H1 (cell line): ENCODE measurements at regions not wholly inside any gene's neighbourhood (a gene's known extent, or its start where the extent isn't known, plus 50 kb on each side); places are given as distances from the start of the nearest gene placed in this dataset.

Experiments
- CTCF ChIA-PET: fragments of 300-600 bp; sonication (Branson Sonifier 250); formaldehyde crosslinking; loops from one replicate; lab custom pipeline; 2021; ENCODE audit not compliant: partially characterized antibody; lab: Charles Lee
- POLR2A ChIA-PET: fragments of 300-600 bp; sonication (Branson Sonifier 250); formaldehyde crosslinking; loops from one replicate; lab custom pipeline; 2021; ENCODE audit warnings: inconsistent platforms; ENCODE audit not compliant: partially characterized antibody; lab: Charles Lee
- DNase-seq, 2 experiments: peaks; one replicate each; pipeline versions ENCODE4 v3.0.0 to v3.0.0-alpha.2; 2010 to 2022; ENCODE audit warnings: low spot score in 2 of 2, low read depth in 1 of 2, mixed read lengths in 1 of 2
- FAIRE-seq: peaks from 2 replicates; lab custom pipeline; 2011; peaks lifted over from hg19 to GRCh38; lab: Jason Lieb, UNC
- H2AFZ ChIP-seq: 2 replicates; pipeline ENCODE4 v1.8.1; 2012; ENCODE audit warnings: low read length, inconsistent platforms
- H2AK5ac ChIP-seq: 2 replicates; pipeline ENCODE4 v1.6.1; 2013; ENCODE audit warnings: low read depth, low read length
- H2BK120ac ChIP-seq: replicated peaks from 2 replicates; pipeline ENCODE3; 2013; ENCODE audit warnings: low read depth, low read length, inconsistent platforms
- H2BK12ac ChIP-seq: 2 replicates; pipeline ENCODE4 v1.6.1; 2013; ENCODE audit warnings: low read depth, low read length
- H2BK15ac ChIP-seq: 2 replicates; pipeline ENCODE4 v1.6.1; 2013; ENCODE audit warnings: low read length
- H2BK20ac ChIP-seq: 2 replicates; pipeline ENCODE4 v1.6.1; 2013; ENCODE audit warnings: low read length
- H2BK5ac ChIP-seq: 2 replicates; pipeline ENCODE4 v1.6.1; 2013; ENCODE audit warnings: low read depth, low read length
- H3K14ac ChIP-seq: 2 replicates; pipeline ENCODE4 v1.6.1; 2013; ENCODE audit warnings: inconsistent platforms; ENCODE audit not compliant: insufficient read length
- H3K18ac ChIP-seq: 2 replicates; pipeline ENCODE4 v1.6.1; 2013; ENCODE audit warnings: low read length; ENCODE audit errors: extremely low read depth
- H3K23ac ChIP-seq: 2 replicates; pipeline ENCODE4 v1.6.1; 2013; ENCODE audit warnings: inconsistent platforms; ENCODE audit not compliant: insufficient read length
- H3K23me2 ChIP-seq: 2 replicates; pipeline ENCODE4 v1.6.1; 2013; ENCODE audit warnings: low read depth, low read length
- H3K27ac ChIP-seq: 2 replicates; pipeline ENCODE4 v1.6.1; 2011; ENCODE audit warnings: low read depth, low read length, inconsistent platforms
- H3K27me3 ChIP-seq, 4 experiments: replicated peaks in 1 of 4; 1 replicate in 1 of 4; 2 replicates in 3 of 4; pipeline versions ENCODE4 v1.6.1 to v1.8.1; 2011 to 2013; ENCODE audit warnings: low read length in 3 of 4, mild to moderate bottlenecking in 3 of 4, inconsistent platforms in 2 of 4, mixed read lengths in 2 of 4, moderate library complexity in 1 of 4; ENCODE audit not compliant: control insufficient read depth in 3 of 4, insufficient read depth in 3 of 4; ENCODE audit errors: extremely low read depth in 1 of 4
- H3K36me3 ChIP-seq, 4 experiments: 2 replicates each; pipeline versions ENCODE4 v1.6.1 to v1.8.1; 2011 to 2013; ENCODE audit warnings: mild to moderate bottlenecking in 4 of 4, low read length in 3 of 4, moderate library complexity in 2 of 4, control low read depth in 1 of 4, inconsistent platforms in 1 of 4; ENCODE audit not compliant: insufficient read depth in 4 of 4, control insufficient read depth in 2 of 4
- H3K4ac ChIP-seq: replicated peaks from 2 replicates; pipeline ENCODE3; 2013; ENCODE audit warnings: low read length, low read depth, mixed read lengths, inconsistent platforms; ENCODE audit not compliant: insufficient read length
- H3K4me1 ChIP-seq, 4 experiments: replicated peaks in 1 of 4; 1 replicate in 1 of 4; 2 replicates in 3 of 4; pipeline versions ENCODE4 v1.6.1 to v1.8.1; 2011 to 2013; ENCODE audit warnings: low read length in 3 of 4, inconsistent platforms in 2 of 4, mixed read lengths in 1 of 4; ENCODE audit not compliant: insufficient read depth in 4 of 4, control insufficient read depth in 3 of 4
- H3K4me2 ChIP-seq, 2 experiments: 2 replicates each; pipeline versions ENCODE4 v1.6.1 to v1.8.1; 2011 to 2013; ENCODE audit warnings: low read depth in 2 of 2, low read length in 2 of 2, control low read depth in 1 of 2, inconsistent platforms in 1 of 2, mild to moderate bottlenecking in 1 of 2; ENCODE audit not compliant: insufficient read depth in 1 of 2
- H3K4me3 ChIP-seq, 4 experiments: fragments of 200-600, 300-600 bp in 1 of 4; sonication (generic), shearing (Covaris generic), sonication (Bioruptor Twin) in 1 of 4; 2 replicates each; pipeline versions ENCODE4 v1.5.1 to v1.8.1; 2011 to 2016; ENCODE audit warnings: low read length in 4 of 4, low read depth in 3 of 4, control low read depth in 2 of 4, inconsistent platforms in 2 of 4, mild to moderate bottlenecking in 2 of 4, mixed read lengths in 1 of 4, moderate library complexity in 1 of 4; ENCODE audit not compliant: insufficient read depth in 2 of 4; ENCODE audit errors: extremely low read depth in 1 of 4
- H3K56ac ChIP-seq: replicated peaks from 2 replicates; pipeline ENCODE3; 2013; ENCODE audit warnings: low read depth, mild to moderate bottlenecking, mixed read lengths, low read length, inconsistent platforms; ENCODE audit not compliant: insufficient read length
- H3K79me1 ChIP-seq: 2 replicates; pipeline ENCODE4 v1.6.1; 2013; ENCODE audit warnings: low read depth, low read length, control low read depth
- H3K79me2 ChIP-seq, 2 experiments: 2 replicates each; pipeline versions ENCODE4 v1.6.1 to v1.8.1; 2012 to 2013; ENCODE audit warnings: low read length in 2 of 2, mild to moderate bottlenecking in 2 of 2, inconsistent platforms in 1 of 2; ENCODE audit not compliant: insufficient read depth in 2 of 2, control insufficient read depth in 1 of 2
- H3K9ac ChIP-seq, 4 experiments: replicated peaks in 1 of 4; 1 replicate in 1 of 4; 2 replicates in 3 of 4; pipeline versions ENCODE4 v1.6.1 to v1.8.1; 2011 to 2013; ENCODE audit warnings: low read depth in 3 of 4, low read length in 3 of 4, control low read depth in 2 of 4, mild to moderate bottlenecking in 2 of 4, moderate library complexity in 2 of 4, inconsistent platforms in 1 of 4; ENCODE audit errors: extremely low read depth in 1 of 4
- H3K9me3 ChIP-seq, 2 experiments: 2 replicates each; pipeline versions ENCODE4 v1.6.1 to v1.8.1; 2012 to 2013; ENCODE audit warnings: mild to moderate bottlenecking in 2 of 2, moderate library complexity in 2 of 2, control low read depth in 1 of 2, inconsistent platforms in 1 of 2, low read depth in 1 of 2, low read length in 1 of 2, mixed read lengths in 1 of 2; ENCODE audit not compliant: insufficient read depth in 2 of 2
- H4K20me1 ChIP-seq, 2 experiments: replicated peaks in 1 of 2; 2 replicates each; pipeline versions ENCODE3 to v1.8.1; 2011 to 2013; ENCODE audit warnings: inconsistent platforms in 2 of 2, low read length in 2 of 2, mild to moderate bottlenecking in 1 of 2; ENCODE audit not compliant: insufficient read depth in 2 of 2, control insufficient read depth in 1 of 2
- H4K5ac ChIP-seq: 2 replicates; pipeline ENCODE4 v1.6.1; 2013; ENCODE audit warnings: low read length, low read depth, mixed read lengths, inconsistent platforms; ENCODE audit not compliant: insufficient read length
- H4K8ac ChIP-seq: 2 replicates; pipeline ENCODE4 v1.8.0; 2013; ENCODE audit warnings: mild to moderate bottlenecking, moderate library complexity, low read length, inconsistent platforms; ENCODE audit not compliant: insufficient read depth; ENCODE audit errors: extremely low read depth
- H4K91ac ChIP-seq: replicated peaks from 2 replicates; pipeline ENCODE3; 2013; ENCODE audit warnings: low read length, mixed read lengths, inconsistent platforms; ENCODE audit not compliant: insufficient read length
- SP1 ChIP-seq: IDR thresholded peaks from 2 replicates; pipeline ENCODE4 v1.6.1; 2011; ENCODE audit warnings: low read depth, low read length
- WGBS, 2 experiments: shearing (Covaris generic) in 1 of 2; methylation state at CpG; one replicate each; pipeline versions ENCODE4 v1.1.6 to v1.1.7; 2013 to 2015; ENCODE audit warnings: low lambda C conversion rate in 2 of 2, mixed read lengths in 2 of 2, inconsistent platforms in 1 of 2, low coverage in 1 of 2, missing lambda C conversion rate in 1 of 2; ENCODE audit not compliant: insufficient replicate concordance in 2 of 2, insufficient coverage in 1 of 2, insufficient read length in 1 of 2; ENCODE audit errors: extremely low coverage in 1 of 2, missing lambda C conversion rate in 1 of 2; 5-methylcytosine and 5-hydroxymethylcytosine counted together

GRCh38 chr4:123649645-123650391 is 253.2 kb downstream of the SPRY1 start:
- 0 out of 4 replicates have a peak overlapping the region, but pooled peaks of 1 of the 2 experiments have one; percentile 7 for H3K4me2 ChIP-seq
- POLR2A ChIA-PET, result no interaction called here
- no peak for TF ChIP-seq SP1

More at GRCh38 chr4:123649645-123650391, 253.2 kb downstream of the SPRY1 start:
- Histone ChIP-seq H3K23ac (no peak overlapping the region), H3K56ac (no peak overlapping the region), H3K23me2 (no peaks in the 10 kb centered on the region), H4K5ac (no peak overlapping the region), H3K14ac (no peak overlapping the region), H2AK5ac (no peak overlapping the region), H3K4me1 (peaks cover 1 to 3% (median 2%) of the 10 kb centered on the region in 4 experiments; a peak in 3 of 7 replicates), H2BK12ac (no peak overlapping the region), H3K27ac (no peak overlapping the region), H3K79me2 (no peaks in the 10 kb centered on the region), H2BK5ac (no peak overlapping the region), H3K9ac (no peak overlapping the region), H3K4ac (no peak overlapping the region), H4K20me1 (no peaks in the 10 kb centered on the region), H2BK120ac (no peak overlapping the region), H3K4me3 (no peak overlapping the region), H2AFZ (peak overlapping the region; percentile 21), H3K79me1 (no peaks in the 10 kb centered on the region), H2BK15ac (no peak overlapping the region), H2BK20ac (no peak overlapping the region), H3K18ac (no peak overlapping the region), H3K9me3 (no peaks in the 10 kb centered on the region), H3K36me3 (no peaks in the 10 kb centered on the region), H3K27me3 (no peaks in the 10 kb centered on the region), H4K91ac (no peak overlapping the region), H4K8ac (no peak overlapping the region)
- CTCF ChIA-PET, result interaction anchor here (0.7 to 3.6 kb wide), 12 partner anchors 11 to 300 kb away, joined by 3 to 27 read pairs (median 3); no protein-coding TSS in a partner anchor
- FAIRE-seq (no peak), DNase-seq (peak in 1 of 2 experiments; percentile 5)
- 63% methylated on average over 11 of the region's 11 CpGs; no CpG with 5 or more reads in 1 of the 2 experiments for WGBS, 2 experiments
